ENCODE measurements at regions not wholly inside any gene's neighbourhood (a gene's known extent, or its start where the extent isn't known, plus 50 kb on each side); places are given as distances from the start of the nearest gene placed in this dataset.
"Not testable (repeated sequence)": the region's sequence is repeated elsewhere in the genome, so short reads cannot be mapped to it uniquely, and the experiment has no call there.

- Histone ChIP-seq H3K9me3 (ENCODE audit: control insufficient read depth, low read depth, low read length) (peaks cover 16% of the 10 kb centered on the region), H3K79me1 (ENCODE audit: insufficient read depth, low read depth, low read length, poor library complexity, severe bottlenecking) (no peaks in the 10 kb centered on the region), H3K27me3 (ENCODE audit: insufficient read depth, low read length) (no peaks in the 10 kb centered on the region), H3K23ac (ENCODE audit: insufficient read length, low read depth, low read length) (no peak overlapping the region), H2BK15ac (ENCODE audit: low read depth, low read length) (no peak overlapping the region), H3K18ac (ENCODE audit: insufficient read length, low read depth, low read length) (no peak overlapping the region), H3K23me2 (ENCODE audit: insufficient read length, low read depth, low read length, poor library complexity, severe bottlenecking) (no peaks in the 10 kb centered on the region), H3T11ph (ENCODE audit: low read length) (no peak overlapping the region), H4K20me1 (ENCODE audit: control insufficient read depth, insufficient read depth, insufficient read length) (no peaks in the 10 kb centered on the region), H2BK12ac (ENCODE audit: insufficient read length, low read depth, low read length) (no peak overlapping the region), H3K9ac (ENCODE audit: extremely low read depth, insufficient read length, low read length) (no peak overlapping the region), H2BK120ac (ENCODE audit: low read depth, low read length, poor library complexity, severe bottlenecking) (no peak overlapping the region), H2AFZ (ENCODE audit: low read length) (no peak overlapping the region), H4K91ac (ENCODE audit: insufficient read length, low read depth, low read length) (no peak overlapping the region), H4K8ac (replicated peaks; ENCODE audit: insufficient read length, low read depth, low read length) (no peak overlapping the region), H3K56ac (ENCODE audit: insufficient read length, low read depth, low read length) (no peak overlapping the region), H4K5ac (ENCODE audit: insufficient read length, low read depth, low read length) (no peak overlapping the region), H3K27ac (ENCODE audit: insufficient read length, low read depth, low read length) (no peak overlapping the region), H3K4me1 (ENCODE audit: insufficient read depth, low read length) (no peaks in the 10 kb centered on the region), H2BK20ac (ENCODE audit: low read depth, low read length, poor library complexity, severe bottlenecking) (no peak overlapping the region), H3K4me2 (ENCODE audit: insufficient read depth, insufficient read length, low read length) (no peak overlapping the region), H3K14ac (ENCODE audit: insufficient read depth, low read length) (no peak overlapping the region), H2BK5ac (ENCODE audit: insufficient read length, low read length) (no peak overlapping the region), H3K4ac (ENCODE audit: low read depth, low read length) (no peak overlapping the region), H2AK5ac (ENCODE audit: insufficient read length, low read length) (no peak overlapping the region), H3K79me2 (ENCODE audit: insufficient read depth, low read length) (no peaks in the 10 kb centered on the region)
- Mint-ChIP-seq H3K27ac (no peak overlapping the region), H3K27me3 (ENCODE audit: low read depth) (peaks cover 1% of the 10 kb centered on the region; the same call in 1 of the 2 replicates), H3K4me1 (no peaks in the 10 kb centered on the region), H3K4me3 (no peak overlapping the region), H3K36me3 (ENCODE audit: insufficient read depth in 1 of 3, low read depth in 3 of 3) (peaks cover 8 to 25% (median 10%) of the 10 kb centered on the region in 3 experiments; a peak in 6 of 7 replicates), H3K9me3 (peaks cover 70 to 77% of the 10 kb centered on the region in 2 experiments)
- TF ChIP-seq CTCF (conservative IDR thresholded peaks at IDR 0.05) = no peak
- WGBS (ENCODE audit: extremely low coverage, insufficient read length, low lambda C conversion rate) = no CpG with 5 or more reads among the region's 8 CpGs
- no peak for DNase-seq
Measured at GRCh38 chr17:21613071-21613429, 79.3 kb upstream of the KCNJ18 start.

GRCh38 chr17:21626987-21627386, 65.3 kb upstream of the KCNJ18 start:
- H2AFZ ChIP-seq (ENCODE audit: low read length); H3K23me2 ChIP-seq (ENCODE audit: insufficient read length, low read depth, low read length, poor library complexity, severe bottlenecking); H3K9ac ChIP-seq (ENCODE audit: extremely low read depth, insufficient read length, low read length); H3K14ac ChIP-seq (ENCODE audit: insufficient read depth, low read length); H3K18ac ChIP-seq (ENCODE audit: insufficient read length, low read depth, low read length); H2BK20ac ChIP-seq (ENCODE audit: low read depth, low read length, poor library complexity, severe bottlenecking); H3K4ac ChIP-seq (ENCODE audit: low read depth, low read length); H2BK120ac ChIP-seq (ENCODE audit: low read depth, low read length, poor library complexity, severe bottlenecking); H3K79me1 ChIP-seq (ENCODE audit: insufficient read depth, low read depth, low read length, poor library complexity, severe bottlenecking); H3K27me3 Mint-ChIP-seq (ENCODE audit: low read depth); H3T11ph ChIP-seq (ENCODE audit: low read length); H3K4me3 Mint-ChIP-seq; H2BK5ac ChIP-seq (ENCODE audit: insufficient read length, low read length); H2BK15ac ChIP-seq (ENCODE audit: low read depth, low read length); H3K79me2 ChIP-seq (ENCODE audit: insufficient read depth, low read length); H3K4me1 Mint-ChIP-seq; H4K20me1 ChIP-seq (ENCODE audit: control insufficient read depth, insufficient read depth, insufficient read length); H3K56ac ChIP-seq (ENCODE audit: insufficient read length, low read depth, low read length); H3K9me3 ChIP-seq (ENCODE audit: control insufficient read depth, low read depth, low read length); H3K4me2 ChIP-seq (ENCODE audit: insufficient read depth, insufficient read length, low read length); H3K27me3 ChIP-seq (ENCODE audit: insufficient read depth, low read length); H3K27ac ChIP-seq (ENCODE audit: insufficient read length, low read depth, low read length); H3K27ac Mint-ChIP-seq; DNase-seq; H4K5ac ChIP-seq (ENCODE audit: insufficient read length, low read depth, low read length); H3K4me1 ChIP-seq (ENCODE audit: insufficient read depth, low read length); H3K23ac ChIP-seq (ENCODE audit: insufficient read length, low read depth, low read length); H4K91ac ChIP-seq (ENCODE audit: insufficient read length, low read depth, low read length); H2BK12ac ChIP-seq (ENCODE audit: insufficient read length, low read depth, low read length); H4K8ac ChIP-seq (replicated peaks; ENCODE audit: insufficient read length, low read depth, low read length); H2AK5ac ChIP-seq (ENCODE audit: insufficient read length, low read length): not testable (repeated sequence)
- H3K36me3 Mint-ChIP-seq (ENCODE audit: insufficient read depth in 1 of 3, low read depth in 3 of 3) = peaks cover 0 to 14% (median 2%) of the 10 kb centered on the region in 3 experiments; a peak in 5 of 7 replicates
- peaks cover 52 to 57% of the 10 kb centered on the region in 2 experiments for H3K9me3 Mint-ChIP-seq
- no CpG with 5 or more reads among the region's 3 CpGs for WGBS (ENCODE audit: extremely low coverage, insufficient read length, low lambda C conversion rate)

Measured in H9 (cell line).